SH-SY5Y (cell line): ENCODE measurements at regions not wholly inside any gene's neighbourhood (a gene's known extent, or its start where the extent isn't known, plus 50 kb on each side); places are given as distances from the start of the nearest gene placed in this dataset.

Experiments
- GATA2 ChIP-seq: IDR thresholded peaks from 2 replicates; pipeline ENCODE4 v1.6.1; 2011; ENCODE audit warnings: mild to moderate bottlenecking, low read depth, low read length
- GATA3 ChIP-seq: IDR thresholded peaks from 2 replicates; pipeline ENCODE4 v1.6.1; 2011; ENCODE audit warnings: low read depth, mild to moderate bottlenecking, low read length, moderate library complexity

DNA sequence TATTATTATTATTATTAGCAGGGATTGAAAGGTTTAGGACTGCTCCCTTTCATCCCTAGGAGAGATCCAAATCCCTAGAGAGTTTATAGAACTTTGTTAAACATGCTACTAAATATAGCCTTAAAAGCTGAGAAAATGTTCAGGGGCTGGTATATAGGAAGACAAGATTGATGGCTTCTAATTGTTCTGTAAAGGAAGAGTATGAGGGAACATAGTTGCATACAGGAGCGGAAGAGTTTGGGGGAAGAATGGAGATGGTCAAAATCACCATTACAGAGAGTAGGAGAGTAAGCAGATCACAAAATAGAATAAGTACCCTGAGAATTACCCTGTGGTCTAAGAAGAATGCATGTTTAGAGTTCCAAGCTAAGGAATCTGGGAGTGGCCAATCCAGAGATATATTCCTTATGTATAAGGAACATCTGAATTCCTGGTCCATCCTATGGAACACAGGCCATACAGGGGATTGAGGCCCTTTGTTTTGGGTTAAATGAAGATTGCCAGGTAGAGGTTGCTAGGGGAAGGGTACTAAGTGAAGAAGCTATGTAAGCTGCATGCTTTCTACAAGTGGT lies 158.0 kb upstream of the APC start:
- TF ChIP-seq GATA3, result no peak
- TF ChIP-seq GATA2, result no peak
